ENCODE measurements at regions not wholly inside any gene's neighbourhood (a gene's known extent, or its start where the extent isn't known, plus 50 kb on each side); places are given as distances from the start of the nearest gene placed in this dataset.

DNA sequence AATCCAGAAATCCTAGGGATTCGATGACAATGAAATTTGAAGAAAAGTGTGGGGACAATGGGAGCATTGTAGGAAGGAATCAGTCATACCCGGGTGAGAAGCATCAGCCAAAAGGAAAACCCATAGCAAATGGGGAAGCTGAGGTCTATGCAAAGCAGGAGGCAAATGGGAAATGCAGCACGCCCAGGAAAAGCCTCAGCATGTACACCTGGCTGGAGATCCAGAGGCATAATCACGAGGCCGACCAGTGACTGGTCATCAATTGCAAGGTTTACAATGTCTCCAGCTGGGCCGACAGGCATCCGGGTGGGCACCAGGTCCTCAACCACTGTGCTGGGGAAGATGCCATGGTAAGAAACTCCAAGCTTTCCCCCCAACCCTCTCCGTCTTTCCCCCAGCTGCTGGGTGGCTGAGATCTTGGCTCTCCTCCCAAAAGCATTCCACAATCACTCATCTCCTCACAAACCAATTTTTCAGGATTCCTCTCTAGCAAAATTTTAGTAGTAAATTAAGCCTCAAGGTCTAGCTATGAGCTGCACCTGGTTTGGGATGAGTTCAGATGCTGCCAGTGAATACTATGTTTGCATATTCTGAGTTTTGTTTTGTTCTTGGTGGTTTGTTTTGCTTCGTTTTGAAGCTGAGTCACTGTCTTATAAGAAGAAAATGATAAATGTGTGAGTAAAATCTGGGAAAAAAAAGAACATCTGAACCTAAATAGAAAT, 98.0 kb upstream of the OR5AK2 start:
- Mint-ChIP-seq H3K4me1 (ENCODE audit: unreplicated experiment) (no peaks in the 10 kb centered on the region), H3K36me3 (ENCODE audit: unreplicated experiment) (no peaks in the 10 kb centered on the region), H3K27me3 (ENCODE audit: unreplicated experiment) (no peaks in the 10 kb centered on the region), H3K4me3 (ENCODE audit: unreplicated experiment) (no peak overlapping the region), H3K27ac (ENCODE audit: unreplicated experiment) (no peak overlapping the region), H3K9me3 (ENCODE audit: unreplicated experiment) (no peaks in the 10 kb centered on the region)
- TF ChIP-seq, protein P1, sequence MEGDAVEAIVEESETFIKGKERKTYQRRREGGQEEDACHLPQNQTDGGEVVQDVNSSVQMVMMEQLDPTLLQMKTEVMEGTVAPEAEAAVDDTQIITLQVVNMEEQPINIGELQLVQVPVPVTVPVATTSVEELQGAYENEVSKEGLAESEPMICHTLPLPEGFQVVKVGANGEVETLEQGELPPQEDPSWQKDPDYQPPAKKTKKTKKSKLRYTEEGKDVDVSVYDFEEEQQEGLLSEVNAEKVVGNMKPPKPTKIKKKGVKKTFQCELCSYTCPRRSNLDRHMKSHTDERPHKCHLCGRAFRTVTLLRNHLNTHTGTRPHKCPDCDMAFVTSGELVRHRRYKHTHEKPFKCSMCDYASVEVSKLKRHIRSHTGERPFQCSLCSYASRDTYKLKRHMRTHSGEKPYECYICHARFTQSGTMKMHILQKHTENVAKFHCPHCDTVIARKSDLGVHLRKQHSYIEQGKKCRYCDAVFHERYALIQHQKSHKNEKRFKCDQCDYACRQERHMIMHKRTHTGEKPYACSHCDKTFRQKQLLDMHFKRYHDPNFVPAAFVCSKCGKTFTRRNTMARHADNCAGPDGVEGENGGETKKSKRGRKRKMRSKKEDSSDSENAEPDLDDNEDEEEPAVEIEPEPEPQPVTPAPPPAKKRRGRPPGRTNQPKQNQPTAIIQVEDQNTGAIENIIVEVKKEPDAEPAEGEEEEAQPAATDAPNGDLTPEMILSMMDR (IDR thresholded peaks at IDR 0.05), result no peak
- DNase-seq (ENCODE audit: extremely low spot score, unreplicated experiment), result no peak

DNA sequence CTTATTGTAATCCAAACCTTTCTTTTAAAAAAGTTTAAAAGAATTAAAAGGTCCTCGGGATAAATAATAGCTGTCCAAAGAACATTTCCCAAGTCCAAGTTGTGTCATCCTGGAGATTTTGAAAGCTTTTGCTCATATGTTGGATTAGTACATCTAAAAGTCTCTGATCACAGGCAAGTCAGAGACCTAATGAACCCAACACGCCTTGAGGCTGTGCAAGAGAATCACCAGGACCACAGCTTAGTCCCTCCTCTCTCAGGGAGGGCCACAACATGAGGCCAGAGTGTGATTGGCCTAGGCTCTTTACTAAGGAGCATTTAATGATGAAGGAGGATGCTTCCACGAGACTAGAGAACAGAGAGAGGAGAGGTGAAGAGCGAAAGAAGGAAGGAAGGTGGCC, 98.7 kb upstream of the OR5AK2 start:
- Mint-ChIP-seq H3K9me3 (ENCODE audit: unreplicated experiment) (no peaks in the 10 kb centered on the region), H3K4me3 (ENCODE audit: unreplicated experiment) (no peak overlapping the region), H3K4me1 (ENCODE audit: unreplicated experiment) (no peaks in the 10 kb centered on the region), H3K27ac (ENCODE audit: unreplicated experiment) (no peak overlapping the region), H3K27me3 (ENCODE audit: unreplicated experiment) (no peaks in the 10 kb centered on the region), H3K36me3 (ENCODE audit: unreplicated experiment) (no peaks in the 10 kb centered on the region)
- TF ChIP-seq, protein P1 (IDR thresholded peaks at IDR 0.05), result no peak
- DNase-seq (ENCODE audit: extremely low spot score, unreplicated experiment), result no peak

DNA sequence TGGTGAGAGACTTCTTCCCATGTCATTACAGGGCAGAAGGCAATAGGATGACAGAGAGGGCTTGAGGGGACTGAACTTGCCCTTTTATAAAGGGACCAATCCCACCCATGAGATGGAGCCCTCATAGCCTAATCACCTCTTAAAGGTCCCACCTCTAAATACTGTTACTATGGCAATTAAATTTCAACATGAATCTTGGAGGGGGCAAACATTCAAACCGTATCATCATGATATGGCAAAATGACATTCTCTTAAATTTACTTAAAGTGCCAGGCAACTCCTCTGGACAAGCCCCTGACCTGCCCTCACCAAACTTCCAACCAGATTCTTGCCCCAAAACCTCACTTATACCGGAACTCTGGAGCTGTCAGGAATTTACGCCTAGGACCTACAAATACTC, 100.8 kb upstream of the OR5AK2 start:
- TF ChIP-seq, protein P1 (IDR thresholded peaks at IDR 0.05), result no peak
- Mint-ChIP-seq H3K4me3 (ENCODE audit: unreplicated experiment) (no peak overlapping the region), H3K27me3 (ENCODE audit: unreplicated experiment) (no peaks in the 10 kb centered on the region), H3K27ac (ENCODE audit: unreplicated experiment) (no peak overlapping the region), H3K9me3 (ENCODE audit: unreplicated experiment) (no peaks in the 10 kb centered on the region), H3K36me3 (ENCODE audit: unreplicated experiment) (no peaks in the 10 kb centered on the region), H3K4me1 (ENCODE audit: unreplicated experiment) (no peaks in the 10 kb centered on the region)
- DNase-seq (ENCODE audit: extremely low spot score, unreplicated experiment), result no peak

DNA sequence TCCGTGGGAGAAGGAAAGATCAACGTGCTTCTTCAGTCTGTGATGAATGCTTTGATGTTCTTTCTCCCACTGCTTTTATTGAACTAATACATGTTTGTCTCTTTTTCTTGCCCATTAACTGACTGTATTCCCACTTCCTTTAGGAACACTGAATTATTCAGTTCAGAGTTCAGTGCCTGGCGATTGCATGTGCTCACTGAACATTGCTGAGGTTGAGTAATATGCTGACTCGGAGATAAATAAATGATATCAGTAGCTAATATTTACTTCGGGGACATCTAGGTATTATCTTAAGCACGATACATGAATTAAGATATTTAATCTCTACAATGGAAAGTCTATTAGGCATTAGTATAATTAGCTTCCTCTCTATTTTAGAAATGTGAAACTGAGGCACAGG, 102.3 kb upstream of the OR5AK2 start:
- H3K27me3 Mint-ChIP-seq (ENCODE audit: unreplicated experiment), result no peaks in the 10 kb centered on the region

DNA sequence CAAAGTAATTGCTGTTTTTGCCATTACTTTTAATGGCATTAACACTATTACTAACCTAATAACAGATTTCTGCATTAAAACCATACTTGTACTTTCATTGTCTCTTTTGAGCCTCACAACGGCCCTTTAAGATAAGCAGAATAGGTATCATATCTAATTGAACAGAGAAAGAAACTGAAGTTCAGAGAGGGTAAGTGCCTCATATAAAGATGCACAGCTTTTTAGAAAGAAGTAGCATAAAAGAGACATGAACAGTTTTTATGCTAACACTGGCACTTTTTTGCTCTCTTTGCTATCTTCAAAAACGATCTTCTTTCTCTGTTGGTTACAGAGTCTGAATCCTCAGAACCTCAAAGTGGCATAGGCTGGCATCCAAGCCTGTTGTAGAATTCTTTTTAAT, 102.9 kb upstream of the OR5AK2 start:
- Mint-ChIP-seq H3K27me3 (ENCODE audit: unreplicated experiment) (no peaks in the 10 kb centered on the region), H3K36me3 (ENCODE audit: unreplicated experiment) (no peaks in the 10 kb centered on the region), H3K4me1 (ENCODE audit: unreplicated experiment) (no peaks in the 10 kb centered on the region), H3K27ac (ENCODE audit: unreplicated experiment) (no peak overlapping the region), H3K9me3 (ENCODE audit: unreplicated experiment) (no peaks in the 10 kb centered on the region), H3K4me3 (ENCODE audit: unreplicated experiment) (no peak overlapping the region)
- no peak for DNase-seq (ENCODE audit: extremely low spot score, unreplicated experiment)
- TF ChIP-seq, protein P1 (IDR thresholded peaks at IDR 0.05), result no peak

More for the DNA sequence above, 102.3 kb upstream of the OR5AK2 start:
- TF ChIP-seq, protein P1 (IDR thresholded peaks at IDR 0.05), result no peak
- Mint-ChIP-seq H3K4me1 (ENCODE audit: unreplicated experiment) (no peaks in the 10 kb centered on the region), H3K9me3 (ENCODE audit: unreplicated experiment) (no peaks in the 10 kb centered on the region), H3K4me3 (ENCODE audit: unreplicated experiment) (no peak overlapping the region), H3K36me3 (ENCODE audit: unreplicated experiment) (no peaks in the 10 kb centered on the region), H3K27ac (ENCODE audit: unreplicated experiment) (no peak overlapping the region)
- DNase-seq (ENCODE audit: extremely low spot score, unreplicated experiment), result no peak

Measured in osteocyte (in vitro differentiated cells).